GM21447 (cell line): ENCODE measurements at regions not wholly inside any gene's neighbourhood (a gene's known extent, or its start where the extent isn't known, plus 50 kb on each side); places are given as distances from the start of the nearest gene placed in this dataset.

ENCODE experiments used
- ATAC-seq: cut with Tn5 transposase; IDR thresholded peaks from one replicate; pipeline ENCODE4 v1.9.1; 2021; ENCODE audit not compliant: unreplicated experiment

- ATAC-seq = no peak
These were observed 662.7 kb upstream of the POT1 start for GRCh38 chr7:125592331-125592730.

DNA sequence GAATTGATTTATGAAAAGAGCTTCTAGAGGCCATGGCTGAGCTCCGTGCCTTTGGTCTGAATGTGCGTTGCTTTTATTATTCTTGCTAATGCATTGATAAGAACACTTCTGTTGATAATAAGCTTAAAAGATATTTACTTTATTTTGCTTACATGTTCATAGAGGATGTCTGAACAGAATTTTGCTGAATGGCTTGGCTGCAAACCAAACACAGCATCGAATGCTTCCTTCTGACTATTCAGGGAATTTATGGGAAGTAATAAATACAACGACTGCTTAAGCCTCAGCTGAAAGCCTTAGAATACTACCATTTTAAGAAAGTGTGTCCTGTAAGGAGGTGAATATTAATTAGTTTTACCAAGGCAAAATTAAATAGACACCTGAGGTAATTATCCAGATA lies 643.5 kb upstream of the POT1 start:
- ATAC-seq = no peak

DNA sequence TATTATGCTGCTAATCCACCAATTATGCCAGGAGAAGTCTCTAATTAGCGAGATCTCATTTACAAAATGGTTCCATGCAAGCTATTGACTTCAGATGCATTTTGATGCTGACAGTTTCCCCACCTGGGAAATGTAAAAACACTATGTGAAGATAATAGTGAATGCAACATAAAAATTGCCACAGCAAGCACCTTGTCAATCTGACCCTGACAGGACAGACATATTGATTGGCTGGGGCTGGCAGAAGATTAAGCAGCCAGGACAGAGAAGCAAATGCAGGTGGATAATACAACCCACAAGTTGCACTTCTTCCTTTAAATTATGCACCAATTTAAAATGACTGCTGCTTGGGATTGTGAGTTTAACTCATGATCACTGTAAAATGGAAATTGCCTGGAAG lies 642.8 kb upstream of the POT1 start:
- ATAC-seq = no peak

DNA sequence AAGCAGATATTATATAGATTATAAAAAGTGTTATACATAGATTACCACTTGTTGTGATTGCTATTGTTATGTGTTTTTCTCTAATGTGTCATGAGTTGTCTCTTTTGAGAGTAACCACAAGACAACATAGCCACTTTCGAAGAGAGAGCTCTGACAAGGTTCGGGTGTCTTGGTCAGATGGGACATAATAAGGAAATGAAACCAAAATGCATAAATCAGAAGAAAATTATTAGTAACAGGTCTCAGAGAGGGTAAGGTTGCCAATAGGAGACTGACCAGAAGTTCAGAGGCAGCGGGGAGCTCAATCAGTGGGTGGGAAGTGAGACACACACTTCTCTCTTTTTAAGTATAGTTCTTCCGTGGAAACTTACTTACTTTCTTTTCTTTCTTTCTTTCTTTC lies 639.2 kb upstream of the POT1 start:
- ATAC-seq = peak; percentile 63

DNA sequence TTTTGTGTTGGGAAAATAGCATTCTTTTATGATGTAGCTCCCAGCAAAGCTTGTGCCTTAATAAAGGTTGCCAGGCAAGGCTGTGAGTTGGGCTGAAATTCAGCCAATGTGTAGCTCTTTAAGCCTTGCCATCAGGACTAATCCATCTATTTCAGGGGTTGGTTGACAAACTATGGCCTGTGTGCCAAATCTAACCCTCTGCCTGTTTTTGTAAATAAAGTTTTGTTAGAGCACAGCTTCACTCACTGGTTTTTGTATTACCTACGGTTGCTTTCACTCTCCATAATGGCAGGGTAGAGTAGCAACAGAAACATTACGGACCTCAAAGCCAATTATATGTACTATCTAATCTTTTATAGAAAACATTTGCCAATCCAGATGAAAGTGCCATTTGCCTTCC lies 638.1 kb upstream of the POT1 start:
- ATAC-seq = no peak

DNA sequence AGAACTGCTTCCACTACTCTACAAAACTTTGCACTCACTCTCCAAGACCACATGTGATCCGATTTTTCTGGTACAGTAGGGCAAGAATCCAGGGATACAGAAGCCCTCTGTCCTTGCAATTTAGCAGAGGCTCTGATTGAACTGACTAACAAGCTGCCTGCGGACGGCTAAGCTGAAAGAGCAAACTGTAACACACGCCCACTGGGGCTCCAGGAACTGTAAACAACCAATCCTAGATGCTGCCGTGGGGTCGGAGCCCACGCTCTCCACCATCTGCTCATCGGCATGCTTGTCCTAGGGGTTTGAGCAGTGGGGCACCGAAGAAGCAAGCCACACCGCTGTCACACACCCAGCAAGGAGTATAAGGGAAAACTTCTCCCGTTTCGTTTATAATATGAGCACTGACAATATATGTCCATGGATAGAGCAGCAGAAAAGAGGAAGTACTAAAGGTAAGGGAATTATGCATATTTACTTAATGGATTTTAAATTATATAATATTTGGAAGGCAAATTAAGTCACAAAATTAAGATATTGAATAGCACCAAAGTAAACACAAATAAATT lies 634.4 kb upstream of the POT1 start:
- ATAC-seq = no peak

GRCh38 chr7:125563557-125563956 lies 633.9 kb upstream of the POT1 start:
- ATAC-seq = no peak

DNA sequence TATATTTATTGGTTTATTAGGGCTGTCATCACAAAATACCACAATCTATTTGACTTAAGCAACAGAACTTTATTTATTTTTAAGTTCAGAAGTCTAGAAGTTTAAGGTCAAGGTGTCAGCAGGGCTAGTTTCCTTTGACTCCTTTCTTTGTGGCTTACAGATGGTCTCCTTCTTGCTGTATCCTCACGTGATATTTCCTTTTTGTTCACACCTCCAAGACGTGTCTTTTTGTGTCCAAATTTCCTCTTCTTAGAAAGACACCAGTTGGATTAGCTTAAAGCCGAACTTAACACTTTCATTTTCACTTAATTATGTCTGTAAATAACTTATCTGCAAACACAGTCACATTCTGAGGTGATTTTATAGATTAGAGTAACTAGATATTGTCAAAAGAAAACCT lies 631.4 kb upstream of the POT1 start:
- ATAC-seq = no peak

DNA sequence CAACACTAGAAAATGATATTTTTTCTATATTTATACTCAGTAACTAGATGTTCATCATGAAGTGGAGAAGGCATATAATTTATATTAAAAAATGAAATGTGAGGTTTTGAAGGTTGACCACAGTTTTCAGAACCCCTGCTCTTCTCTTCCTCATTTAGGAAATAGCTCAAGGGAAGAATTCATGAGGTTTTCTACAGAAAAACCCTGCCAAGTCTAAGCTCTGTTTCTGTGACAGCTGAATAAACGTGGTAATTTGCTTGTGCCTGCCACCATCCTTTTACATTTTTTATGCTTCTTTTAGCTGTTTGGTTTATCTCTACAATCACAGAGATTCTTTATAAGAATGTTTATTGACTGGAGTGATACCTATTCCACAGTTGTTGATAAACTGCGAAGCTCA lies 630.3 kb upstream of the POT1 start:
- ATAC-seq = no peak

GRCh38 chr7:125555916-125556315 lies 626.3 kb upstream of the POT1 start:
- no peak for ATAC-seq

DNA sequence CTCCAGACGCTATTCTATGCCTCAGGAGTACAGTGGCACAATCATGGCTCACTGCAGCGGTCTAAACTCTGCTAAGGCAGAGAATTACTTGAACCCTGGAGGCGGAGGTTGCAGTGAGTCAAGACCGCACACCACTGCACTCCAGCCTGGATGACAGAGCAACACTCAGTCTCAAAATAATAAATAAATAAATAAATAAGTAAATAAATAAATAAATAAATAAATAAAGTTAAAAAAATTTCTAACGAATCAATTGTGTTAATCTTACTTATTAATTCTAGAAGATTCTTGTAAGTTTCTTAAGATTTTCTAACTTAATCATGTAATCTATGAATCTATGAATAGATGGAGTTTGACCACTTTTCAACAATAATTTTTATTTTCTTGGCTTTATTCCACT lies 621.4 kb upstream of the POT1 start:
- no peak for ATAC-seq

DNA sequence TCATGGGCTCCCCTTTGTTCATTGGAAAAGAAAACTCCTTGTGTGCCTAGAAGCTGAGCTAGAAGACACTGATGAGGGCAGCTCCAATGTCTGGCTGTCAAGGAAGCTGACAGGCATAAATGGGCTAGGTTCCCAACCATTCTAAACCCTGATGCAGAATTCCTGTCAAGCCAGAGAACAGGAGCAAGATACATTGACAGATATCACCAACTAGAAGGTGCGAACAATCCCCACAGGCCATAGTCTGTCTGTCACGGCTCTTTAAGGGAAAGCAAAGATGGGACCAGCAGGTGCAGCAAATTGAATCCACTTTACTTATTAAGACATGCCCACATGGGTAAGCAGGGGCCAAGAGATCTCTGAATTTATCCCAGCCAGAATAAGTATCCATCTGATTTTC lies 617.9 kb upstream of the POT1 start:
- ATAC-seq = no peak

- no peak for ATAC-seq
These were observed 600.9 kb upstream of the POT1 start for GRCh38 chr7:125530553-125530952.

- no peak for ATAC-seq
These were observed 599.6 kb upstream of the POT1 start for GRCh38 chr7:125529249-125529648.

- ATAC-seq = no peak
These were observed 597.3 kb upstream of the POT1 start for GRCh38 chr7:125526958-125527357.

DNA sequence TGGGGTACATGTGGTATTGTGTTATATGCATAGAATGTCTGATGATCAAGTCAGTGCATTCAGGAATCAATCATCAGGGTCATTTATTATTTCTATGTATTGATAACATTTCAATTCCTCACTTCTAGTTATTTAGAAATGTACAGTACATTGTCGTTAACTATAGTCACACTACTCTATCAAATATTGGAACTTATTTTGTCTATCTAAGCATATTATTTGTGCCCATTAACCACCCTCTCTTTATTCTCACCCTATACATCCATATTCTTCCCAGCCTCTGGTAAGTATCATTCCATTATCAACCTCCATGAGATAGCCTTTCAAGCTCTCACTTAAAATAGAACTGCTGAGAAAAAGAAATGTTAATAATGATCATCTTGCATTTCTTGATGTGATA lies 596.5 kb upstream of the POT1 start:
- no peak for ATAC-seq

DNA sequence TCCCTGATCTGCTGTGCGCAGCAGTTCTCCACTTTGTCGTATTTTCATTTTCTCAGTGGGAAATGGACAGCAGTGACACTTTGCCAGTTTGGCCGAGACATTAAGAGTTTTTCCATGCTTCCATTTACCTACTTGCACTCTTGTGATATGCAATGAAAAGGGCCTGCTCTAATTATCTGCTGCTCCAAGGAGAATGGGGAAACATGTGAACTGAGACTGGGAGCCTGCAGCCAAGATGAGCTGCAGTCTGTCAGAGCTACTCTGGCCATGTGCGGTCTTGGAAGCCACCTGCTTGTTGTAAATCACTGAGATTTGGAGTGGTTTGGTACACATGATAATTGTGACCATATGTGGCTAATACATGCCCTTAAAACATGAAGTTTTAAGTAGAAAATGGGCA lies 586.6 kb upstream of the POT1 start:
- no peak for ATAC-seq

- ATAC-seq = no peak
These were observed 582.7 kb upstream of the POT1 start for GRCh38 chr7:125512373-125512772.

DNA sequence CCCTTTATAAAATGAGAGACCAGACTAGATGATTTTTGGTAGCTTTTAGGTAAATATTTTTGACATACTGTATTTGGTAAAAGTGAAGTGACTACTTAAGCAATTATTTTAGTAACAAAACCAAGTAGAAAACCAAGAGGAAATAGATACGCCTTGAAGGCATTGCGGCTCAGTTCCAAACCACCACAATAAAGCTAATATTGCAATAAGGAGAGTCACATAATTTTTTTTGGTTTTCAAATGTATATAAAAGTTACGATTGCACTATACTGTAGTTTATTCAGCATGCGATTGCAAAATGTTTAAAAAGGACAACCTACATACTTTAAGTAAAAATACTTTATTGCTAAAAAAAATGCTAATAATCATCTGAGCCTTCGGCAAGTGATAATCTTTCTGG lies 581.7 kb upstream of the POT1 start:
- no peak for ATAC-seq

DNA sequence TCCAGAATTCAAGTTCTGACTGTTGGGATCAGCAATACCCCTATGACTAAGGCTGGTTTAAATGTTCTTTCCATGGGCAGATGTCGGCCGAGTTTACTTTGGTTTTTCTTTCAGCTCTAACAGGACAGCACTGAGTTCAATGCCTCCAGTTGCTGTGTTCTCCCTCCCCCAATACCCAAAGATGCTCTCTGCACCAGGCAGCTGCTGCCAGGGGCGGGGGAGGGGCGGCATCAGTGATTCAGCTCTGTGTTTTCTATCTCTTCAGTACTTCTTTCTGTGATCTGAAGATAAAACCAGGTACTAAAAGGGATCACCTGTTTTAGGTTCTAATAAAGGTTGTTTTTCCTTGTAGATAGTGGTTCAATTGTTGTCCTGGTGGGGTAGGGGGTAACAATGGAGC lies 576.7 kb upstream of the POT1 start:
- ATAC-seq = no peak

DNA sequence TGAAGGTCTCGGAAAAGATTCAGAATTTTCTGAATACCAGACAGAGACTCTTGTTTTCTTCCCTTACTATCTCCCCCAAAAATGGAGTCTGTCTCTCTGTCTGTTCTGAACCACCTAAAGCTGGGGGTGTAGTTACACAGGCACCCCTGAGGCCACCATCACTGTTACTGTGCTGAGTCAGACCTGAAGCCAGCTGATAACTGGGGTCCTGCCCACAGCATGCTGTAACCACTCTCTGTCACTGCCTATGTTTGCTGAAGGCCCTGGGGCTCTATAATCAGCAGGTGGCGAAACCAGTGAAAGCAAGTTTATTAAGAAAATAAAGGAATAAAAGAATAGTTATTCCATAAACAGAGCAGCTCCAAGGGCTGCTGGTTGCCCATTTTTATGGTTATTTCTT lies 575.2 kb upstream of the POT1 start:
- ATAC-seq = no peak

DNA sequence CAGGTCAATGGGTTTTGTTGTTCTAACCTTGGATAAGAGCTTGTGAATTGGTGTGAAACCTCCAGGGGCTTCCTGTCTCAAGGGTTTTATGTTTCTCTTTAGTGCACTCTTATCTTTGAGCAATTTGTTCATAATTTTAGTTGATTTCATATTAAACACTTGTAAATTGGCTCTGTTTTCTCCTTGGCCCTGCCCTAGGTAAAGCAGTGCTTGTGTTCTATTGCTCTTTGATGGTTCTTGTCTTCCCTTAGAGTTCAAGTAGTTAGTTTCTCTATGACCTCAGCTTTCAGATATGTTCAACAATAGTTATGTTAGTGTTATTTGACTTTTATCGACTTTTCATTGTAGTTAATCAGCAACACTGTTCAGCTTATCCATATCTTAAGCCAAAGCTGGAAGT lies 566.4 kb upstream of the POT1 start:
- no peak for ATAC-seq

GRCh38 chr7:125492521-125492920 lies 562.9 kb upstream of the POT1 start:
- no peak for ATAC-seq

DNA sequence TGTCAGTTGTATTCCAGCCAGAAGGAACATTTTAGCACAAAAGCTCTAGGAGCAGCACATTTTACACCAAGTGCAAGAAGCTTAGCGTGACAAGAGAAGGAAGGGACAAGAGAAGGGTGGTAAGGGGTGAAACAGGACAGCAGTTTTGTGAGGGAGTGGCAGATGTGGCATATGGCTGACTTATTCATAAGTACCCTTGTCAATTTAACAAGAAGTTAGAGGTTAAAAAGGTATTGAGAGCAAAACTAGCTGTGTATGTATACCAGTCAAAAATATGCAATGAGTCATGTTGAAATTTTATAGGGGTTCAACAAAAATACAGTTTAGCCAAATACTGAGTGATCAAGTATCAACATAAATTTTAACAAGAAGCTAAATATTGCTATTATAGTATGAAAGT lies 561.5 kb upstream of the POT1 start:
- no peak for ATAC-seq
